Stimulated activated naive CD8-positive, alpha-beta T cell treated with anti-CD3 and anti-CD28 coated beads, Interleukin-15, Interleukin-2, amounts not matched to agents 100 ng/mL and 50 ng/mL, for 24 hours (primary cell): ENCODE measurements at regions not wholly inside any gene's neighbourhood (a gene's known extent, or its start where the extent isn't known, plus 50 kb on each side); places are given as distances from the start of the nearest gene placed in this dataset.

Experiments
- H3K27ac Mint-ChIP-seq: one replicate; pipeline ENCODE4 v1.8.0; 2021; ENCODE audit warnings: mild to moderate bottlenecking, mixed read lengths
- H3K27me3 Mint-ChIP-seq: one replicate; pipeline ENCODE4 v1.8.0; 2021; ENCODE audit warnings: mixed read lengths
- H3K36me3 Mint-ChIP-seq: one replicate; pipeline ENCODE4 v1.8.0; 2021; ENCODE audit warnings: low read depth, mixed read lengths
- H3K4me1 Mint-ChIP-seq: one replicate; pipeline ENCODE4 v1.8.0; 2021; ENCODE audit warnings: low read depth, mixed read lengths
- H3K4me3 Mint-ChIP-seq: one replicate; pipeline ENCODE4 v1.8.0; 2021; ENCODE audit warnings: mild to moderate bottlenecking, mixed read lengths
- H3K9me3 Mint-ChIP-seq: one replicate; pipeline ENCODE4 v1.8.0; 2021; ENCODE audit warnings: mixed read lengths

GRCh38 chr10:111267673-111268072, 190.8 kb downstream of the ADRA2A start:
- Mint-ChIP-seq H3K4me1 (no peaks in the 10 kb centered on the region), H3K9me3 (no peaks in the 10 kb centered on the region), H3K36me3 (no peaks in the 10 kb centered on the region), H3K27ac (no peak overlapping the region), H3K27me3 (peaks cover 48% of the 10 kb centered on the region), H3K4me3 (no peak overlapping the region)

- H3K36me3 Mint-ChIP-seq: no peaks in the 10 kb centered on the region
These were observed 196.4 kb downstream of the ADRA2A start for GRCh38 chr10:111273235-111273634.

DNA sequence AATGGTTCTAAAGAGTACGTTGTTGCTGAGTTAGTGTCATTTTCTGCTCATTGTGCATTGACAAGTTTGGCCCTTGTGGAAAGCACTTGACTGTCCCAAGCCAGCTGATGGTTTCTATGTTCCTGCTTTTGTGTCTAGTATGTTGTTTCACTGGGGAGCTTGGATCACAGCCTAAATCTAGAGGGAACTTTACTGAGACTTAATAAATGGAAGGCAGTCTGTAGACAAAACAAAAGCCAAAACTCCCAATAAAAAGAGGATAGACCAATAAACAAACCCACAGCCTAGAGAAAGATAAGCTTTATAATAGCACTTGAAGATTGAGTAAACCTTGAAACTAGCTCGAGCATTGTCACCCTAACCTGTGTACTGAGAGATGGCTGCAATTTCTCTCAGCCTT, 196.8 kb downstream of the ADRA2A start:
- Mint-ChIP-seq H3K4me3 (no peak overlapping the region), H3K9me3 (no peaks in the 10 kb centered on the region), H3K4me1 (no peaks in the 10 kb centered on the region), H3K27ac (no peak overlapping the region), H3K27me3 (peaks cover 33% of the 10 kb centered on the region), H3K36me3 (no peaks in the 10 kb centered on the region)

More at GRCh38 chr10:111273235-111273634, 196.4 kb downstream of the ADRA2A start:
- no peak overlapping the region for H3K27ac Mint-ChIP-seq
- no peak overlapping the region for H3K4me3 Mint-ChIP-seq
- no peaks in the 10 kb centered on the region for H3K9me3 Mint-ChIP-seq
- no peaks in the 10 kb centered on the region for H3K4me1 Mint-ChIP-seq
- peaks cover 35% of the 10 kb centered on the region for H3K27me3 Mint-ChIP-seq

DNA sequence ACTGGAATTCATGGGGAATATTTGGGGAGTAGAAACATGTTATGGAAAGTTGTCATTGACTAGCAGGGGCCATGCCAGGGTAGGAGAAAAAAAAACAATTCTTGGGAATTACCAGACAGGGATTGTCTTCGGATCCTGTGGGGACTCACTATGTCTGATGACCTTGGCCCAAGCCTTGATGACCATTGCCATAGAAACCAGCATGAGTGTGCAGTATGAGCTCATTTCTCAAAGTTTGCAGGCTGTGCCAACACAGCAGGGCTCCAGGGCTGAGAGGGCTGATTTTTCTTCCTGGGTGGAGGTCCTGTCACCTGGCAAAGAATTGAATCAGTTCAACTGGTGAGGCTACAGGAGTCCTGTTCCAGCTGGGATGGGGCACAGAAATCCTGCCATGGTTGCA, 198.3 kb downstream of the ADRA2A start:
- no peaks in the 10 kb centered on the region for H3K36me3 Mint-ChIP-seq
- H3K9me3 Mint-ChIP-seq: no peaks in the 10 kb centered on the region
- H3K27ac Mint-ChIP-seq: no peak overlapping the region
- peaks cover 20% of the 10 kb centered on the region for H3K27me3 Mint-ChIP-seq
- no peaks in the 10 kb centered on the region for H3K4me1 Mint-ChIP-seq
- no peak overlapping the region for H3K4me3 Mint-ChIP-seq

- H3K9me3 Mint-ChIP-seq: no peaks in the 10 kb centered on the region
- no peak overlapping the region for H3K27ac Mint-ChIP-seq
- H3K27me3 Mint-ChIP-seq: peaks cover 10% of the 10 kb centered on the region
- H3K36me3 Mint-ChIP-seq: no peaks in the 10 kb centered on the region
- no peaks in the 10 kb centered on the region for H3K4me1 Mint-ChIP-seq
- H3K4me3 Mint-ChIP-seq: no peak overlapping the region
These were observed 200.8 kb downstream of the ADRA2A start for GRCh38 chr10:111277661-111278060.

GRCh38 chr10:111278266-111278665, 201.4 kb downstream of the ADRA2A start:
- H3K9me3 Mint-ChIP-seq: no peaks in the 10 kb centered on the region
- H3K4me1 Mint-ChIP-seq: no peaks in the 10 kb centered on the region
- no peak overlapping the region for H3K27ac Mint-ChIP-seq
- H3K4me3 Mint-ChIP-seq: no peak overlapping the region
- H3K36me3 Mint-ChIP-seq: no peaks in the 10 kb centered on the region
- H3K27me3 Mint-ChIP-seq: peaks cover 4% of the 10 kb centered on the region

GRCh38 chr10:111281516-111281915, 204.7 kb downstream of the ADRA2A start:
- Mint-ChIP-seq H3K9me3 (no peaks in the 10 kb centered on the region), H3K27me3 (peaks cover 3% of the 10 kb centered on the region), H3K27ac (no peak overlapping the region), H3K36me3 (no peaks in the 10 kb centered on the region), H3K4me1 (no peaks in the 10 kb centered on the region), H3K4me3 (no peak overlapping the region)

- H3K4me1 Mint-ChIP-seq: no peaks in the 10 kb centered on the region
- H3K9me3 Mint-ChIP-seq: no peaks in the 10 kb centered on the region
- no peaks in the 10 kb centered on the region for H3K36me3 Mint-ChIP-seq
- H3K4me3 Mint-ChIP-seq: no peak overlapping the region
- H3K27me3 Mint-ChIP-seq: peaks cover 18% of the 10 kb centered on the region
- H3K27ac Mint-ChIP-seq: no peak overlapping the region
These were observed 212.6 kb downstream of the ADRA2A start for GRCh38 chr10:111289461-111289860.

GRCh38 chr10:111290649-111291048, 213.8 kb downstream of the ADRA2A start:
- Mint-ChIP-seq H3K36me3 (no peaks in the 10 kb centered on the region), H3K27ac (no peak overlapping the region), H3K4me3 (no peak overlapping the region), H3K9me3 (no peaks in the 10 kb centered on the region), H3K27me3 (peaks cover 27% of the 10 kb centered on the region), H3K4me1 (no peaks in the 10 kb centered on the region)

GRCh38 chr10:111295788-111296187, 219.0 kb downstream of the ADRA2A start:
- Mint-ChIP-seq H3K27me3 (peaks cover 27% of the 10 kb centered on the region), H3K9me3 (no peaks in the 10 kb centered on the region), H3K36me3 (no peaks in the 10 kb centered on the region), H3K4me3 (no peak overlapping the region), H3K27ac (no peak overlapping the region), H3K4me1 (no peaks in the 10 kb centered on the region)

- H3K4me3 Mint-ChIP-seq: no peak overlapping the region
- H3K27me3 Mint-ChIP-seq: peaks cover 34% of the 10 kb centered on the region
- no peaks in the 10 kb centered on the region for H3K36me3 Mint-ChIP-seq
- H3K27ac Mint-ChIP-seq: no peak overlapping the region
- H3K9me3 Mint-ChIP-seq: no peaks in the 10 kb centered on the region
- no peaks in the 10 kb centered on the region for H3K4me1 Mint-ChIP-seq
These were observed 220.6 kb downstream of the ADRA2A start for GRCh38 chr10:111297351-111297848.

DNA sequence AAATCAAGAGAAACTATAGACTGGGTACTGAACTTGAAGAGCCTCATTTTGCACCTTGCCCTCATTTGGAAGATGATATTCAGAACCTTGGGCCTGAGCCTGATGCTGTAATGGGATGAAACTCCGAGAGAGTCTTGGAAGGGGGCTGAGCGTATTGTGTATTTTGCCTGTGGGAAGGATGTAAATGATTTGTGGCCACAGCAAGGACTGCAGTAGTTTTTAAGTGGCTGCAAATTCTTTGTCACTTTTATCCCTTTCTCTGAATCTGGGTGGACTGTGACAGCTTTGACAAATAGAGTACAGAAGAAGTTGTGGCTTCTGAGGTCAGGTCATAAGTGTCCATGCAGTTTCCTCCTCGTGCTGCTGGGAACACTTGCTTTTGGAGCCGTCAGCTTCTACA, 221.2 kb downstream of the ADRA2A start:
- Mint-ChIP-seq H3K27ac (no peak overlapping the region), H3K9me3 (no peaks in the 10 kb centered on the region), H3K4me3 (no peak overlapping the region), H3K36me3 (no peaks in the 10 kb centered on the region), H3K4me1 (no peaks in the 10 kb centered on the region), H3K27me3 (peaks cover 34% of the 10 kb centered on the region)

DNA sequence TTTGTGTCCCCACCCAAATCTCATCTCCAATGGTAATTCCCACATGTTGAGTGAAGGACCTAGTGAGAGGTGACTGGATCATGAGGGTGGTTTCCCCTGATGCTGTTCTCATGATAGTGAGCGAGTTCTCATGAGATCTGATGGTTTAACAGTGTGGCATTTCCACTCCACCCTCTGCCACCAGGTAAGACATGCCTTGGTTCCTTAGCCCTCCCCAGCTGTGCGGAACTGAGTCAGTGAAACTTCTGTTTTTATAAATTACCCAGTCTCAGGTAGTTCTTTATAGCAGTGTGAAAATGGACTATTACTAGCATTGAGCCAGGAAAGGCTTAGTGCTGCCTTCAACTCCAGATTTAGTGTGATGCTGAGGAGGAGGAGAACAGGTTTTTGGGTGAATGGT, 222.2 kb downstream of the ADRA2A start:
- no peaks in the 10 kb centered on the region for H3K36me3 Mint-ChIP-seq
- H3K27ac Mint-ChIP-seq: no peak overlapping the region
- H3K27me3 Mint-ChIP-seq: peaks cover 27% of the 10 kb centered on the region

DNA sequence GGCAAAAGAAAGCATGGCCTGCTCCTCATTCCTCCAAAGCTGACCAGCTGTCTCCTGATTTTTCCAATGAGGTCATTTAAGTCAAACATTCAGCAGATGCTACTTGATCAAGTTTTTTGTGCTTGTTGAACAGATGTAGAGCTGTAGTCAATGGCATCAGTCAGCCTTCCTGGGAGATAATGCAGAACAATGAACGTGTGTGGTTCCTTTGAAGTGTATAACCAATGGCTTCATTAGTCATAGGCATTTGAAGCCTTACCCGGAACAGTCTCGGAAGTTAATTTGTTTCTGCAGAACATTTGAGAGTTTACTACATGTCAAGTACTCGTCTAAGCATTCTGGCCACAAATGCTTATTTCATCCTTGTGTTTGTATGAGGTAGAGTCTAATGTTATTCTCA, 227.1 kb downstream of the ADRA2A start:
- no peak overlapping the region for H3K4me3 Mint-ChIP-seq
- H3K36me3 Mint-ChIP-seq: no peaks in the 10 kb centered on the region
- H3K27me3 Mint-ChIP-seq: peaks cover 10% of the 10 kb centered on the region
- no peaks in the 10 kb centered on the region for H3K4me1 Mint-ChIP-seq
- no peaks in the 10 kb centered on the region for H3K9me3 Mint-ChIP-seq
- H3K27ac Mint-ChIP-seq: no peak overlapping the region

More for the DNA sequence above, 222.2 kb downstream of the ADRA2A start:
- no peaks in the 10 kb centered on the region for H3K4me1 Mint-ChIP-seq
- H3K9me3 Mint-ChIP-seq: no peaks in the 10 kb centered on the region
- H3K4me3 Mint-ChIP-seq: no peak overlapping the region

DNA sequence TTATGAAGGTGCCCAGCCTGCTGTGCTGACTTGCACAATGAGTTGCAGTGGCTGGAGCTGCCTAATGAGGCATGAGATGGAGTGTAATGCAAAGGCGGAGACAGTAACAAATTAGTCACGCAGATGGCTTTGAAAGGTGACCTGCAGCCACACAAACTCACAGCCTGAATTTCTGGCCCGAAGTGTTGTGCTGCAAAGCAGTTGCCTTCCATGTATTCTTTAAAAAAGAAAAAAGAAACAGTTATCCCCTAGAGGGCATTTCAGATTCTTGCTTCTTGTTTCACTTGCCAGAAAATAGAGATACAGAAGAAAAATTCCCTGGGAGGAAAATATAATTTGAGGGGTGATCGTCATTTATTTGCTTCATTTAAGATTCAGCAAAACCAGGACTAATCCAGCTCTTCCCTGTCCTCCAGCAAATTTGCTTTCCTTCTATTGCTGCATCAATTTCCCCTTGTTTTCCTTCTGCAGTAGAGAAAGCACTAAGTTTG, 239.9 kb downstream of the ADRA2A start:
- no peaks in the 10 kb centered on the region for H3K36me3 Mint-ChIP-seq
- H3K9me3 Mint-ChIP-seq: no peaks in the 10 kb centered on the region
- H3K4me1 Mint-ChIP-seq: no peaks in the 10 kb centered on the region
- H3K27ac Mint-ChIP-seq: no peak overlapping the region
- H3K27me3 Mint-ChIP-seq: peaks cover 13% of the 10 kb centered on the region
- no peak overlapping the region for H3K4me3 Mint-ChIP-seq

DNA sequence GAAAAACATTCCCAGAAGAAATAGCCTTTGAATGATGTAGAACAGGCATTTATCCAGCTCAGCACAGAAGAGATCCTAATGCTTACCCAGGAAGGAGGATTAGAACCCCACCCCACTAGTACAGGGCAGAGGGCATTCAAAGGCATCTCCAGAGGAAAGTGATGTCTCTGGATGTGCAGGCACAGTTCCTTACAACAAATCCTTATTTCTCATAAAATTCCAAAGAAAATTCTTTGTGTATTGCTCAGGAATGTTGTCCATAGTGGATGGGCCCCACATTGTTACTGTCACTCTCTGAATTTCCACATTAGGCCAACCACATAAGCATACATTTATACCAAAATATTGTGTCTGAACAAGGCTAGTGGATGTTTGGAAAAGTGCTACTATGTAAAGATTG, 243.0 kb downstream of the ADRA2A start:
- H3K4me3 Mint-ChIP-seq: no peak overlapping the region
- no peaks in the 10 kb centered on the region for H3K9me3 Mint-ChIP-seq
- H3K27me3 Mint-ChIP-seq: peaks cover 35% of the 10 kb centered on the region
- no peak overlapping the region for H3K27ac Mint-ChIP-seq
- no peaks in the 10 kb centered on the region for H3K4me1 Mint-ChIP-seq
- H3K36me3 Mint-ChIP-seq: no peaks in the 10 kb centered on the region
